ENCODE measurements at regions not wholly inside any gene's neighbourhood (a gene's known extent, or its start where the extent isn't known, plus 50 kb on each side); places are given as distances from the start of the nearest gene placed in this dataset.
"Not testable (repeated sequence)": the region's sequence is repeated elsewhere in the genome, so short reads cannot be mapped to it uniquely, and the experiment has no call there.

DNA sequence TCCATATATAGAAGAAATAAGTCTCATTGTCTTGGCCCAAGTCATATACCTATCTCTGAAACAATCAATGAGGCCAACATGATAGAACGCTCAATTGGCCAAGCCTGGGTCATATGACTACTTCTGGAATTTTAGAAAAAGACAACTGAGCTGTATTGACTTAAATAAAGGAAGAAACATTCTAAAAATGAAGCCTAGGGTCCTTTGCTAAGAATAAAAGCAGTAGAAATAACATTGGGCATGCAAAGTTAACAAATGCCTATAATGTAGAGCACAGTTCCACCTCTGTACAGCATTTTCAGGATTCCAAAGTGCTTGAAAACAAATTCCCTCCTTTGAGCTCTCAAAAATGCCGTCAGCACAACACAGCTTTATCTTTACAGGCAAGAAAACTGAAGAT lies 391.8 kb downstream of the PRELID2 start:
- DNase-seq = no peak
- H3K27ac ChIP-seq = no peak overlapping the region
- no peaks in the 10 kb centered on the region for H3K27me3 ChIP-seq
- intact Hi-C loops (cut with DNase I) = no loop called here
- TF ChIP-seq POLR2A (IDR thresholded peaks at IDR 0.05) = no peak
- H3K4me1 ChIP-seq (replicated peaks in 1 of 2) = no peaks in the 10 kb centered on the region
- no peak overlapping the region for H3K4me3 ChIP-seq
- 75 to 81% (median 78%) methylated on average over 2 of the region's 2 CpGs for WGBS, 4 donors
- H3K36me3 ChIP-seq (replicated peaks in 1 of 2) = no peaks in the 10 kb centered on the region
- H3K9me3 ChIP-seq (replicated peaks in 1 of 3) = no peaks in the 10 kb centered on the region

DNA sequence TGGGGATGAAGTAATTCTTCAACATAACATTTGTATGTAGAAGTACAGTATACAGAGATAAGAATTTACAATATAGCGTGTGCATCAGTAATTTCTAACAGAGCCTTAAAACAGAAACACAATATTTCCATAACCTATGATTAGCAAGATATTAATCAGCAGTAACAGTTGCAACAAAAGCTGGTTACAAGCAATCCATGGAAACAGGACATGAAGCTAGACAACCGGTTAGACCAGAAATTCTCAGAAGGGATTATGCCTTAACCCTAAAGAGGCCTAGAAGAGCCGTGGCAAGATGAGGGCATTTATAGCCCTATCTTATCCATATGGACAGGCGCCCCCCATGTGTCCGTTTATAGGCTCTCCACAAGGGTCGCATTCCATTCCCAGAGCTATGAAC lies 392.5 kb downstream of the PRELID2 start:
- intact Hi-C loops (cut with DNase I); H3K36me3 ChIP-seq (replicated peaks in 1 of 2); H3K9me3 ChIP-seq (replicated peaks in 1 of 3); H3K4me1 ChIP-seq (replicated peaks in 1 of 2); DNase-seq; H3K27ac ChIP-seq; H3K27me3 ChIP-seq; H3K4me3 ChIP-seq: not testable (repeated sequence)
- WGBS, 4 donors = 72 to 84% (median 80%) methylated on average over 5 to 6 of the region's 6 CpGs

DNA sequence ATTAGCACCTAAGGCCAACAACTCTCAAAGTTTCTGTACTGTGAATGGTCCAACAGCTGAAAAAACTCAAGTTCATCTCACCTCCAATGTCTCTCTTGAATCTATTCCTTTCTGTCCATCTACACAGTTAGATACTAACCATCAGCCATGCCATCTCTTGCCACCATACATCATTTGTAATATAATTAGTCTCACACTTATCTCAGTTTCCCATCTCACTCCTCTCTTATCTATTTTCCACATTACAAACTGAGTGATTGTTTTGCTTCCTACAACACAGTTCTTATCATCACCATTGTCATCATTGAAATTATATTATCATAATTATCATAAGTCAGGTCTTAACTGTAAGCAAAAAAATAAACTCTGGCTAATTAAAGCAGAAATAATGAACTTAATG lies 393.9 kb downstream of the PRELID2 start:
- H3K4me3 ChIP-seq = no peak overlapping the region
- no peaks in the 10 kb centered on the region for H3K27me3 ChIP-seq
- no peaks in the 10 kb centered on the region for H3K4me1 ChIP-seq (replicated peaks in 1 of 2)
- H3K36me3 ChIP-seq (replicated peaks in 1 of 2) = no peaks in the 10 kb centered on the region
- intact Hi-C loops (cut with DNase I) = no loop called here
- H3K9me3 ChIP-seq (replicated peaks in 1 of 3) = no peaks in the 10 kb centered on the region
- no peak overlapping the region for H3K27ac ChIP-seq
- no peak for TF ChIP-seq POLR2A (IDR thresholded peaks at IDR 0.05)
- no peak for TF ChIP-seq CTCF (IDR thresholded peaks at IDR 0.05)
- no peak for DNase-seq

DNA sequence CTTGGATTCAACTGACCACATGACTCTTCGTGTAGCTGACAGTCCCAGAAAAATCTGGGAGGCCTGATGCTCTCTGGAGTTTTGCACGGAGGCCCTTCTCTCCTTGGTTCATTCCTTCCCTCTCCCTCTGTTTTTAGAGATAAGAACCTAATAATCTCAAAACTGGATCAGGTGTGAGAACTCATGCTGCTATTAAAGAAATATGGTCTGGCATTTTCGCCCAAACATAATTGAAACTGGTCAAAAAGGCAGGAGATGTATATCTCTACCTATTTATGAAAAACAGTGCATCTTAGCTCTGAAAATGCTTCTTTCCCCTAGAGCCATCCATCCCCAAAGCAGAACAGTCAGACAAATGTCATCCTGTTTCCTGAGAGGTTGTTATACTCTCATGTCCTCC lies 397.5 kb downstream of the PRELID2 start:
- Histone ChIP-seq H3K27ac (no peak overlapping the region), H3K4me1 (replicated peaks in 1 of 2) (no peaks in the 10 kb centered on the region), H3K36me3 (replicated peaks in 1 of 2) (no peaks in the 10 kb centered on the region), H3K27me3 (no peaks in the 10 kb centered on the region), H3K4me3 (no peak overlapping the region), H3K9me3 (replicated peaks in 1 of 3) (no peaks in the 10 kb centered on the region)
- 49 to 59% (median 53%) methylated on average over 3 of the region's 3 CpGs for WGBS, 4 donors
- TF ChIP-seq CTCF (IDR thresholded peaks at IDR 0.05) = no peak
- TF ChIP-seq POLR2A (IDR thresholded peaks at IDR 0.05) = no peak
- no peak for DNase-seq
- intact Hi-C loops (cut with DNase I) = no loop called here

DNA sequence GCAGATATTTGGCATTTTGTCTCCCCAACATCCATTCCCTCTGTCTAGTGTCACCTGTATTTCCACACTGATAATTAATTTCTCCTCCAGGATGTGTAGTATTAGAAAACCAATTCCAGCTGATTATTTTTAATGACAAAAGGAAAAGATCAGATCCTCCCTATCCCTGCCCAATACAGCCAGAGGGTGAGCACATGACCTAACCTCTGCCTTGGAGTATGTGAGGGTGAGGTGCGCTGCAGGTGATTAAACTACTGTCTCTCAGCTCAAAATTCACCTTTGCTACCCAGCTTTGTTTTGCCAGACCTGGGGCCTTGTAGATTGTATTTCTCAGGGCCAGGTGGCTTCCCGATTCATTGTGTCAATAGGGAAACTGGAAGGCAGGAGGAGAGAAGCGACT lies 402.1 kb downstream of the PRELID2 start:
- Histone ChIP-seq H3K27me3 (no peaks in the 10 kb centered on the region), H3K4me1 (replicated peaks in 1 of 2) (no peaks in the 10 kb centered on the region), H3K4me3 (no peak overlapping the region), H3K9me3 (replicated peaks in 1 of 3) (no peaks in the 10 kb centered on the region), H3K36me3 (replicated peaks in 1 of 2) (no peaks in the 10 kb centered on the region), H3K27ac (no peak overlapping the region)
- DNase-seq = no peak
- intact Hi-C loops (cut with DNase I) = no loop called here
- TF ChIP-seq POLR2A (IDR thresholded peaks at IDR 0.05) (no peak), CTCF (IDR thresholded peaks at IDR 0.05) (no peak)
- 76 to 91% (median 85%) methylated on average over 3 of the region's 3 CpGs for WGBS, 4 donors
